Mesodermal cell (in vitro differentiated cells): ENCODE measurements at regions not wholly inside any gene's neighbourhood (a gene's known extent, or its start where the extent isn't known, plus 50 kb on each side); places are given as distances from the start of the nearest gene placed in this dataset.

Experiments
- H3K27ac ChIP-seq: 2 replicates; pipeline ENCODE4 v1.7.0; 2013; ENCODE audit warnings: mild to moderate bottlenecking, low read depth, low read length, moderate library complexity; ENCODE audit not compliant: severe bottlenecking
- H3K36me3 ChIP-seq: 2 replicates; pipeline ENCODE4 v1.7.1; 2013; ENCODE audit warnings: mild to moderate bottlenecking, low read length, moderate library complexity; ENCODE audit not compliant: control insufficient read depth, insufficient read depth
- H3K4me1 ChIP-seq: one replicate; pipeline ENCODE4 v1.7.1; 2013; ENCODE audit warnings: mild to moderate bottlenecking, low read length; ENCODE audit not compliant: insufficient read depth, control insufficient read depth, poor library complexity, severe bottlenecking
- H3K4me3 ChIP-seq: 2 replicates; pipeline ENCODE4 v1.7.0; 2013; ENCODE audit warnings: low read length, control low read depth, mild to moderate bottlenecking; ENCODE audit not compliant: insufficient read depth, poor library complexity, severe bottlenecking; ENCODE audit errors: extremely low read depth
- H3K9me3 ChIP-seq: 2 replicates; pipeline ENCODE4 v1.7.1; 2013; ENCODE audit warnings: mild to moderate bottlenecking, low read length, moderate library complexity; ENCODE audit not compliant: control insufficient read depth
- WGBS, 2 experiments: methylation state at CpG; one replicate each; pipeline ENCODE4 v1.1.5; 2013; ENCODE audit warnings: missing lambda C conversion rate in 2 of 2; ENCODE audit not compliant: insufficient coverage in 2 of 2; 5-methylcytosine and 5-hydroxymethylcytosine counted together

GRCh38 chr6:140050101-140050995 is 675.9 kb upstream of the CITED2 start:
- Histone ChIP-seq H3K4me3 (no peak overlapping the region), H3K36me3 (no peaks in the 10 kb centered on the region), H3K27ac (peak overlapping the region; percentile 46), H3K4me1 (peaks cover 23% of the 10 kb centered on the region), H3K9me3 (no peaks in the 10 kb centered on the region)
- WGBS, 2 experiments: 85 to 89% methylated on average over 12 to 13 of the region's 15 CpGs

- no peaks in the 10 kb centered on the region for H3K36me3 ChIP-seq
- WGBS, 2 experiments: 83% methylated on average over 2 of the region's 2 CpGs; no CpG with 5 or more reads in 1 of the 2 experiments
- H3K9me3 ChIP-seq: no peaks in the 10 kb centered on the region
- H3K4me1 ChIP-seq: peaks cover 23% of the 10 kb centered on the region
- H3K27ac ChIP-seq: no peak overlapping the region
- no peak overlapping the region for H3K4me3 ChIP-seq
Measured at GRCh38 chr6:140049251-140049650, 674.8 kb upstream of the CITED2 start.

GRCh38 chr6:140048202-140048790 is 673.8 kb upstream of the CITED2 start:
- Histone ChIP-seq H3K4me3 (no peak overlapping the region), H3K9me3 (no peaks in the 10 kb centered on the region), H3K4me1 (peaks cover 23% of the 10 kb centered on the region), H3K27ac (no peak overlapping the region), H3K36me3 (no peaks in the 10 kb centered on the region)
- WGBS, 2 experiments: no CpG with 5 or more reads among the region's 2 CpGs

DNA sequence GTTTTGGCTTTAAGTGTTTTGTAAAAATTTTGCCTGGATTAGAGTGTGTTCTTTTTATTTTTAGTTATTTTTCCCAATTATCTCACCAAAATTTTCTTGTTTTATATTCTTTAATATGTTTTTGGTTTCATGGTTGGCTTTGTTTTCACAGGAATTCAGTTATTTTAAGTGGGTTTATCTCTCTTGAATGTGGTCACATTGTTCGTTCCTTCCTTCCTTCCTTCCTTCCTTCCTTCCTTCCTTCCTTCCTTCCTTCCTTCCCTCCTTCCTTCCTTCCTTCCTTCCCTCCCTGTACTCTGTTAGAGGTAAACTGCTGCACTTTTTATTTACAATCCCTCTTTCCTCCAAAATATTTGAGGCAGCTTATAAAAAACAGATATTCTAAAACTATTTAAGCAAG is 672.9 kb upstream of the CITED2 start:
- Histone ChIP-seq H3K4me1 (peaks cover 19% of the 10 kb centered on the region), H3K36me3 (no peaks in the 10 kb centered on the region), H3K4me3 (no peak overlapping the region), H3K9me3 (no peaks in the 10 kb centered on the region), H3K27ac (no peak overlapping the region)
- no CpG with 5 or more reads among the region's 1 CpG for WGBS, 2 experiments

DNA sequence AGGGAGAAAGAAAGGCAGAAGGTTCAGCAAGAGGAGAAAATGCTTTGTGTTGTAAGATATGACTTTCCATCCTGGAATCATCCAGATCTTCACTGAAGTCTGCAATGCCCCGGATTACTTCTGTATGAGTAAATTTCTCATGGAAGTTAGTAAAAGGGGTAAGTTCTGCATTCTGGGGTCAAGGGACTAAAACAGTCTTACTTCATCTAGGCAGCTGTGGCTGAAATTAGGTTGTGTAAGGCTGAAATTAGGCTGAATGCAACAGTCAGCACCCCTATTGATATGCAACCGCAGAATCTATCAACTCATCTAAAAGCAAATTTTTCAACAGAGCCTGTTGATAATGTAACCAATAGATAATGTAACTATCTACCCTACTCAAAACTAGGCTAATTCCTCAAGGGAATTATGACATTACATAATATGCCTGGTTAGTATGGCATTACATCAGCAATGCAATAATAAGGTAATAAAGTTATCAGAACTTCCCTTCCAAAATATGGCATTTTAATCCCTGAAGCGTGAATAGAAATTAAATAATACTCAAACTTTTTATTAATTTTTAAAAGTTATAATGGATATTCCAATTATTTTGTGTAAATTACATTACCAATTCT is 671.7 kb upstream of the CITED2 start:
- no peaks in the 10 kb centered on the region for H3K9me3 ChIP-seq
- H3K4me3 ChIP-seq: no peak overlapping the region
- H3K27ac ChIP-seq: no peak overlapping the region
- H3K36me3 ChIP-seq: no peaks in the 10 kb centered on the region
- 100% methylated on average over 1 of the region's 3 CpGs for WGBS, 2 experiments
- H3K4me1 ChIP-seq: peaks cover 8% of the 10 kb centered on the region

DNA sequence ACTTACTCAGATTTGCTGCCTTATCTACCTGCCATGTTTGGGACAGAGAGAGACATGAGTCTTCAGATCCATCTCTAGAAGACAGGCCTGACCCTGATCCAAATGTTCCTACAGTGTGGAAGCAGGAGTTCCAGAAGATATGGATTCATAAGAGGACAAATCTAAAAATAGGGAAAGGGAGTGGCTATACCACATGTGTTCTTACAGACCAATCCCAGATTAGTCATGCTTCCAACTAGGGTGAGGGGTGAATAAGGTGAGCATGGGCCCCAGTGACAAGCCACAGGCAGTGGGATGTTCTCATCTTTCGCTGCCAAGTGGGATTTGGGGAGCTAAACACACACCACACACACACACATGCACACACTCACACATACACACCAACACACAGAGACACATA is 670.7 kb upstream of the CITED2 start:
- Histone ChIP-seq H3K27ac (no peak overlapping the region), H3K9me3 (no peaks in the 10 kb centered on the region), H3K4me3 (no peak overlapping the region), H3K36me3 (no peaks in the 10 kb centered on the region), H3K4me1 (no peaks in the 10 kb centered on the region)
- WGBS, 2 experiments: no CpG with 5 or more reads among the region's 1 CpG

DNA sequence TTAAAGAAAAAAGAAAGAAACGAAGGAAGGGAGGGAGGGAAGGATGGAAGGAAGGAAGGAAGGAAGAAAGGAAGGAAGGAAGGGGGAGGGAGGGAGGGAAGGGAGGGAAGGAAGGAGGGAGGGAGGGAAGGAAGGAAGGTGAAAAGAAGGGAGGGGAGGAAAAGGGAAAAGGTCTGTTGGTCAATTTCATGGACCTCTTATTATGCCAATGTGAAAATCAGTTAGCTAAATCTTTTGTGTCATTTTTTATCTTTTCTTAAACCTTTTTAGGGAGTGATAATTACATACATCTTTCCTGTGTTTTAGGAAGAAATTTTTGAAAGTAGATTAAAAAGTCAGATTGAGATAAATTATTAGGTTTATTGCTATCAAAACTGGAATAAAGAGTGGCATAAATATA is 670.2 kb upstream of the CITED2 start:
- H3K4me3 ChIP-seq: no peak overlapping the region
- H3K27ac ChIP-seq: no peak overlapping the region
- H3K4me1 ChIP-seq: no peaks in the 10 kb centered on the region
- H3K9me3 ChIP-seq: no peaks in the 10 kb centered on the region
- 100% methylated on average over 1 of the region's 1 CpG; no CpG with 5 or more reads in 1 of the 2 experiments for WGBS, 2 experiments
- H3K36me3 ChIP-seq: no peaks in the 10 kb centered on the region

GRCh38 chr6:140043762-140044378 is 669.4 kb upstream of the CITED2 start:
- H3K27ac ChIP-seq: no peak overlapping the region
- H3K4me3 ChIP-seq: no peak overlapping the region
- 63 to 80% methylated on average over 1 of the region's 2 CpGs for WGBS, 2 experiments
- no peaks in the 10 kb centered on the region for H3K4me1 ChIP-seq
- no peaks in the 10 kb centered on the region for H3K9me3 ChIP-seq
- H3K36me3 ChIP-seq: no peaks in the 10 kb centered on the region

DNA sequence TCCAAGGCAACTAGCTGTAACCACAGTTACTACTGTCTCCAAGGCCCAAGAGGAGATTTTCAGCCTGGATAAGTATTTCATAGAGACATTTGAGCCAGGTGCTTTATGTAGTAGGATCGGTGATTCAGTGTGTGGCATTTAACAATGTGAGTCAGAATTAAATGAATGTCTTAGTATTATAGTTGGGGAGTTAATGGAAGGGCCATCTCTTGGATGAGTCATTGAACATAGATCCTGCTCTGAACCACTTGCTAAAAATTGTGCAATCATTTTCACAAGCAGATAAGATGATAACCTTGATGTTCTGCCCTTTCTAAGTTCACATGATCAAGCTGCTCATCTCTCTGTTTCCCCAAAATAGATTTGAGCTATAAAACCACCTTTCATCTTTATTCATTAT is 668.9 kb upstream of the CITED2 start:
- Histone ChIP-seq H3K4me3 (no peak overlapping the region), H3K4me1 (no peaks in the 10 kb centered on the region), H3K36me3 (no peaks in the 10 kb centered on the region), H3K9me3 (no peaks in the 10 kb centered on the region), H3K27ac (no peak overlapping the region)
- 100% methylated on average over 1 of the region's 1 CpG; no CpG with 5 or more reads in 1 of the 2 experiments for WGBS, 2 experiments

GRCh38 chr6:140041571-140042332 is 667.3 kb upstream of the CITED2 start:
- no peaks in the 10 kb centered on the region for H3K9me3 ChIP-seq
- H3K36me3 ChIP-seq: no peaks in the 10 kb centered on the region
- no peak overlapping the region for H3K27ac ChIP-seq
- H3K4me3 ChIP-seq: no peak overlapping the region
- WGBS, 2 experiments: 86 to 100% methylated on average over 1 of the region's 1 CpG
- H3K4me1 ChIP-seq: no peaks in the 10 kb centered on the region
